OCI-LY7 (cell line): ENCODE measurements at regions not wholly inside any gene's neighbourhood (a gene's known extent, or its start where the extent isn't known, plus 50 kb on each side); places are given as distances from the start of the nearest gene placed in this dataset.

ENCODE experiments used
- CTCF ChIP-seq: fragments of 200-600 bp; sonication (generic); conservative IDR thresholded peaks from 2 replicates; pipeline ENCODE4 v1.5.1; 2014; ENCODE audit warnings: mild to moderate bottlenecking, antibody characterized with exemption, low read length, moderate library complexity, mixed read lengths
- EZH2phosphoT487 ChIP-seq: fragments of 200-600 bp; sonication (generic); IDR thresholded peaks from 2 replicates; pipeline ENCODE4 v1.6.1; 2018; ENCODE audit warnings: low read depth, borderline replicate concordance, mild to moderate bottlenecking, mixed run types, antibody characterized with exemption, low read length, moderate library complexity, mixed read lengths

- TF ChIP-seq CTCF (no peak), EZH2phosphoT487 (no peak)
Observed at GRCh38 chr4:17166954-17167353, 268.5 kb upstream of the LDB2 start.
